MM.1S (cell line): ENCODE measurements at regions not wholly inside any gene's neighbourhood (a gene's known extent, or its start where the extent isn't known, plus 50 kb on each side); places are given as distances from the start of the nearest gene placed in this dataset.

Experiments used
- CTCF ChIP-seq: fragments of 300-600 bp; sonication (generic); IDR thresholded peaks from 2 replicates; pipeline ENCODE4 v1.5.1; 2016; ENCODE audit warnings: antibody characterized with exemption, low read length, mixed read lengths
- EZH2 ChIP-seq: fragments of 300-600 bp; sonication (generic); optimal IDR thresholded peaks from 2 replicates; pipeline ENCODE3; 2017; ENCODE audit warnings: low read depth, mild to moderate bottlenecking, antibody characterized with exemption, low read length, mixed read lengths

DNA sequence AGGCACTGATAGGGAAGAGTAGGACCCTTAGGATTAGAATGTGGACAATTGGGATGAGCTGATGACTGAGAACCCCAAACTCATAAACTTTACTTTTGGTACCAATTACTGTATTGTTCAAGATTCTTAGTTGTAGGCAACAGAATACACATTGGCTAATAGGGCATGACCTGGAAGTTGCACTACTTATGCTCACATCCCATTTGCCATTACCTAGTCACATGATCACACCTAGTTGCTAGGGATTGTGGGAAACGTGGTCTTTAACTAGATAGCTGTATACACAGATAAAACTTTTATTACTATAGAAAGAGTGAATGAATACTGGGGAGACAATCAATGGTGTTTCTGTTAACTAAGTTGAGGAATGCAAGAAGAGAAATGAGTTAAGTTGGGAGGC is 113.4 kb upstream of the AKIRIN2 start:
- TF ChIP-seq CTCF (no peak), EZH2 (no peak)
